ENCODE measurements at regions not wholly inside any gene's neighbourhood (a gene's known extent, or its start where the extent isn't known, plus 50 kb on each side); places are given as distances from the start of the nearest gene placed in this dataset.

GRCh38 chr5:163649514-163649913 lies 144.1 kb downstream of the MAT2B start:
- Histone ChIP-seq H2AFZ (ENCODE audit: low read length) (no peak overlapping the region), H4K20me1 (ENCODE audit: insufficient read depth, low read length) (no peaks in the 10 kb centered on the region), H3K27me3 (ENCODE audit: control insufficient read depth in 1 of 2, insufficient read depth in 2 of 2, low read length in 2 of 2) (no peaks in the 10 kb centered on the region), H3K4me1 (ENCODE audit: insufficient read depth, low read length) (peaks cover 8% of the 10 kb centered on the region; the same call in 1 of the 2 replicates), H3K9me3 (ENCODE audit: low read length) (no peaks in the 10 kb centered on the region), H3K4me2 (ENCODE audit: low read depth, low read length) (no peak overlapping the region; the same call in 1 of the 2 replicates), H3K36me3 (replicated peaks in 1 of 2; ENCODE audit: control insufficient read depth in 1 of 2, insufficient read depth in 2 of 2, low read length in 2 of 2) (no peaks in the 10 kb centered on the region), H3K4me3 (replicated peaks in 1 of 3; ENCODE audit: insufficient read depth in 1 of 3, low read depth in 2 of 3, low read length in 3 of 3) (no peak overlapping the region), H3K79me2 (ENCODE audit: insufficient read depth, low read length) (no peaks in the 10 kb centered on the region), H3K27ac (ENCODE audit: extremely low read length, insufficient read depth, low read length) (no peak overlapping the region), H3K9ac (ENCODE audit: insufficient read depth, low read depth, low read length) (no peak overlapping the region)
- FAIRE-seq, result no peak
- intact Hi-C loops (cut with micrococcal nuclease; ENCODE audit: unreplicated experiment), result no loop called here
- no TSS peak for BruUV-seq (replicated peaks)
- POLR2A ChIA-PET, result no interaction called here
- ATAC-seq, result peak; percentile 46; the same call in 2 of the 3 replicates
- CTCF ChIA-PET (ENCODE audit: low intra/inter-chr PET ratio, low total read pairs), result no interaction called here
- 0% methylated on average over 2 of the region's 2 CpGs for WGBS (ENCODE audit: low lambda C conversion rate)
- peak; percentile 20 for DNase-seq (ENCODE audit: low spot score)
- in situ Hi-C loops (cut with HindIII; ENCODE audit: extremely low pct_ligation_motif_present, low pct_unique_long_range_greater_than_20kb), result no loop called here
- TF ChIP-seq FOXK1 (CRISPR knock-in tag; IDR thresholded peaks at IDR 0.05; ENCODE audit: borderline replicate concordance, low read depth) (no peak), SKI (IDR thresholded peaks at IDR 0.05; ENCODE audit: partially characterized antibody) (no peak), GABPA (IDR thresholded peaks at IDR 0.05; ENCODE audit: low read depth, low read length) (no peak), GABPA (CRISPR knock-in tag; IDR thresholded peaks at IDR 0.05; ENCODE audit: low read depth) (peak; percentile 40; the same call in 1 of the 2 replicates), ZNF383 (CRISPR knock-in tag; IDR thresholded peaks at IDR 0.05; ENCODE audit: borderline replicate concordance) (no peak), HMGA1 (CRISPR knock-in tag; conservative IDR thresholded peaks at IDR 0.05) (no peak), FOXK2 (IDR thresholded peaks at IDR 0.05) (no peak), SAP130 (CRISPR knock-in tag; IDR thresholded peaks at IDR 0.05; ENCODE audit: low read depth) (0 out of 2 replicates have a peak, but pooled peaks have one; percentile 15), BHLHE40 (IDR thresholded peaks at IDR 0.05; ENCODE audit: low read length) (no peak), NR2F6 (IDR thresholded peaks at IDR 0.05) (no peak), NR2F6 (CRISPR knock-in tag; IDR thresholded peaks at IDR 0.05) (no peak), GATAD2A (CRISPR knock-in tag; IDR thresholded peaks at IDR 0.05) (0 out of 2 replicates have a peak, but pooled peaks have one; percentile 13), BATF2 (CRISPR knock-in tag; IDR thresholded peaks at IDR 0.05) (no peak), GZF1 (CRISPR knock-in tag; IDR thresholded peaks at IDR 0.05) (peak; percentile 97), HDAC6 (IDR thresholded peaks at IDR 0.05; ENCODE audit: low read depth, low read length) (no peak), FOSL2 (CRISPR knock-in tag; IDR thresholded peaks at IDR 0.05) (peak; percentile 89), MED1 (CRISPR knock-in tag; IDR thresholded peaks at IDR 0.05) (0 out of 2 replicates have a peak, but pooled peaks have one; percentile 14), CEBPG (CRISPR knock-in tag; IDR thresholded peaks at IDR 0.05) (peak; percentile 32), CEBPB (IDR thresholded peaks at IDR 0.05; ENCODE audit: borderline replicate concordance, low read depth, low read length) (peak; percentile 59; the same call in 1 of the 2 replicates), PAXIP1 (CRISPR knock-in tag; conservative IDR thresholded peaks at IDR 0.05) (no peak), ZNF230 (CRISPR knock-in tag; IDR thresholded peaks at IDR 0.05) (no peak), GABPB1 (CRISPR knock-in tag; IDR thresholded peaks at IDR 0.05) (peak; percentile 20; the same call in 1 of the 2 replicates), FOXP1 (IDR thresholded peaks at IDR 0.05) (no peak), FOXP1 (CRISPR knock-in tag; IDR thresholded peaks at IDR 0.05) (peak; percentile 62), ZNF446 (CRISPR knock-in tag; IDR thresholded peaks at IDR 0.05) (no peak), TFAP4 (IDR thresholded peaks at IDR 0.05; ENCODE audit: borderline replicate concordance, low read depth) (peak; percentile 69; the same call in 1 of the 2 replicates), FOXO1 (CRISPR knock-in tag; IDR thresholded peaks at IDR 0.05) (peak; percentile 45; the same call in 1 of the 2 replicates)
